GM12872 (cell line): ENCODE measurements at regions not wholly inside any gene's neighbourhood (a gene's known extent, or its start where the extent isn't known, plus 50 kb on each side); places are given as distances from the start of the nearest gene placed in this dataset.

ENCODE experiments used
- TF ChIP-seq, protein P1 (sequence below): IDR thresholded peaks from 3 replicates; pipeline ENCODE4 v1.5.1; 2011; ENCODE audit warnings: low read depth, mild to moderate bottlenecking, low read length, moderate library complexity; ENCODE audit not compliant: insufficient read depth

DNA sequence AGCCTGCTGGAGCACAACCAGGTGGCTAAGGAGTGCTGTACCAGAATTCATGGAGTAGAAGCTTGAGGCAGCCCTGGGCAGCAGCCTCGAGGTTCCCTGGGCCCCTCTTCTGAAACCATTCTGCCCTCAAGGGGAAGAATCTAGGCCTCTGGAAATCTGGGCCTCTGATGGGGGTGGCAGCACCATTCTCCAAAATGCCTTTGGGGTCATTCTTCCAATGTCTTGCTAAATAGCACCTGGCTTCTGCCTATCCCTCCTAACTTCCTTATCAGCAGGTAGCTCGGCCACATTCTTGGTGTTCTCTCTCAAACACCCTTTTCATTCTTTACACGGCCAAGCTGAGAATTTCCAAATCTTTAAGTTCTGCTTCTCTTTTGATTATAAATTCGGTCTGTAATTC, 473.6 kb downstream of the BCOR start:
- TF ChIP-seq, protein P1, sequence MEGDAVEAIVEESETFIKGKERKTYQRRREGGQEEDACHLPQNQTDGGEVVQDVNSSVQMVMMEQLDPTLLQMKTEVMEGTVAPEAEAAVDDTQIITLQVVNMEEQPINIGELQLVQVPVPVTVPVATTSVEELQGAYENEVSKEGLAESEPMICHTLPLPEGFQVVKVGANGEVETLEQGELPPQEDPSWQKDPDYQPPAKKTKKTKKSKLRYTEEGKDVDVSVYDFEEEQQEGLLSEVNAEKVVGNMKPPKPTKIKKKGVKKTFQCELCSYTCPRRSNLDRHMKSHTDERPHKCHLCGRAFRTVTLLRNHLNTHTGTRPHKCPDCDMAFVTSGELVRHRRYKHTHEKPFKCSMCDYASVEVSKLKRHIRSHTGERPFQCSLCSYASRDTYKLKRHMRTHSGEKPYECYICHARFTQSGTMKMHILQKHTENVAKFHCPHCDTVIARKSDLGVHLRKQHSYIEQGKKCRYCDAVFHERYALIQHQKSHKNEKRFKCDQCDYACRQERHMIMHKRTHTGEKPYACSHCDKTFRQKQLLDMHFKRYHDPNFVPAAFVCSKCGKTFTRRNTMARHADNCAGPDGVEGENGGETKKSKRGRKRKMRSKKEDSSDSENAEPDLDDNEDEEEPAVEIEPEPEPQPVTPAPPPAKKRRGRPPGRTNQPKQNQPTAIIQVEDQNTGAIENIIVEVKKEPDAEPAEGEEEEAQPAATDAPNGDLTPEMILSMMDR, result no peak

DNA sequence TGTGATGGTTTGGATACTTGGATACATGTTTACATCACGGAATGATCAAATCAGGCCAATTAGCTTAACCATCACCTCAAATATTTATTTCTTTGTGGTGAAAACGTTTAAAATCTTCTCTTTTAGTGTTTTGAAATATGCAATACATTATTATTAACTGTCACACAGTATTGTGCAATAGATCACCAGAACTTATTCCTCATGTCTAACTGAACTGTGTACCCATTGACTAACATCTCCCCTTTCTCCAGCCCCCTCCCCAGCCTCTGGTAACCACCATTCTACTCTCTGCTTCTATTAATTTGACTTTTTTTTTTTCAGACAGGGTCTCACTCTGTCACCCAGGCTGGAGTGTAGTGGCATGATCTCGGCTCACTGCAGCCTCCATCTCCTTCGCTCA, 471.9 kb downstream of the BCOR start:
- TF ChIP-seq, protein P1, result no peak

DNA sequence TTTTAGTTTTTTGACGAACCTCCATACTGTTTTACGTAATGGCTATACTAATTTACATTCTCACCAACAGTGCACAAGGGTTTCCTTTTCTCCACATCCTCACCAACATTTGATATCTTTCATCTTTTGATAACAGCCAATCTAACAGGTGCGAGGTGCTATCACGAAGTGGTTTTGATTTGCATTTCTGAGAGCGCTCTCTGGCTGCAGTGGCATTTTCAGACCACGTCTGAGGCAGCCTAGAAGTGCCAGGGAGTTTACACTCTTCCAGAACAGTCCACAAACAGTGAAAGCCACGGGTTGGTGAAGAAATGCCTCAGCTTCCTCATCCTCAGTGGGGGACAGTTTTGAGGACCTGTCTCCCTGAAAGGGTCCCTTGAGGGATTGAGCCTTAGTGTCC, 471.0 kb downstream of the BCOR start:
- TF ChIP-seq, protein P1, result no peak

DNA sequence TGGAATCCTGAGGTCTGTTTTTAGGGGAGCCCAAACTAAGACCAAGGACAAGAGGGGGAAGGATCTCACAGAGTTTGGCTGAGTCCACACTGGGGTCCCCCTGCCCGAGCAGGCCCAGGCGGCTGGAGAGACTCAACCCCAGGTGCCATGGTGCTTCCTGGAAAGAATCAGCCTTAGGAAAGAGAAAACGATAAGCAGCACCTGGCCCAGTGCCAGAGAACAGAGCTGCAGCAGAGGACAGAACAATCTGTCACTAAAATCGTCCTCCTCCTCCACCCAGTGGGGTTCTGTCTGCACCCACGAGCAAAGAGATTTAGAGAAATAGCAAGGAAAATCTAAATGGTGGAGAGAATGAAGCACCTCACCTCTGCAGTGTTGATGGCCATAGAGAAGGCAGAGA, 470.5 kb downstream of the BCOR start:
- TF ChIP-seq, protein P1, result no peak

DNA sequence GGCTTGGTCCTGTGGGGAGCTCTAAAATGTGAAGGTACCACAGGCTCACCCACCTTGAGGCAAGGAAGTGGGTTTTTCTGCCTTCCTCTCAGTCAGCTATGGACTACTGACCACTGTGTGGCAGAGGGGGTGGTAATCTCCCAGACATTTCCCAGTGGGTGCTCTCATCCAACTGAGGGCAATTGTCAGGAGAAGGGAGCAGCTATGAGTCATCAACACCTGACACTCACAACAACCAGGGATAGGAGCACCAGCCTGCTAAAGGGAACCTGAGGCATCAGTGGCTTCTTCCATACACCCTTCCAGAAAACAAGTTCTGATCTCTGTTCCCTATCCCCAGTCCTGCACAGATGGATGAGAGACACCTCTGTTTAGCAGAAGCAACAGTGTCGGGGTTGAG, 468.8 kb downstream of the BCOR start:
- TF ChIP-seq, protein P1, result no peak

DNA sequence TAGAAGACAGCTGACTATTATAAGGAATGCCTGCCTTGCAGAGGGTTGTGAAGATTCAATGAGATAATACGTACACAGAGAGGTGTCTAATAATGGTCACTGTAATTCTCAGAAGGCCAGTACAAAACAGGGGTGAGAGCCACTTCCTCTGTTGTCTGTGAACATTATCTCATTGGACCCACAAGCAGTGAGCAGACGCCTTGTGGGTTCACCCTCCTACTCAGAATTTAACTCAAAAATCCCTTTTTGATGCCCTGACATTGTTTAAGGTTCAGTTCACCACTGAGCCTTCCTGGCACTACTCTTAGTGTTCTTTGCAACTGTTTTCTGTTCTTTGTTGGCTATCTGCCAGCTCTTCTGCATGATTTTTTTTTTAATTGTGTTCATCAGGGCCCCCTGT, 467.4 kb downstream of the BCOR start:
- TF ChIP-seq, protein P1, result no peak

DNA sequence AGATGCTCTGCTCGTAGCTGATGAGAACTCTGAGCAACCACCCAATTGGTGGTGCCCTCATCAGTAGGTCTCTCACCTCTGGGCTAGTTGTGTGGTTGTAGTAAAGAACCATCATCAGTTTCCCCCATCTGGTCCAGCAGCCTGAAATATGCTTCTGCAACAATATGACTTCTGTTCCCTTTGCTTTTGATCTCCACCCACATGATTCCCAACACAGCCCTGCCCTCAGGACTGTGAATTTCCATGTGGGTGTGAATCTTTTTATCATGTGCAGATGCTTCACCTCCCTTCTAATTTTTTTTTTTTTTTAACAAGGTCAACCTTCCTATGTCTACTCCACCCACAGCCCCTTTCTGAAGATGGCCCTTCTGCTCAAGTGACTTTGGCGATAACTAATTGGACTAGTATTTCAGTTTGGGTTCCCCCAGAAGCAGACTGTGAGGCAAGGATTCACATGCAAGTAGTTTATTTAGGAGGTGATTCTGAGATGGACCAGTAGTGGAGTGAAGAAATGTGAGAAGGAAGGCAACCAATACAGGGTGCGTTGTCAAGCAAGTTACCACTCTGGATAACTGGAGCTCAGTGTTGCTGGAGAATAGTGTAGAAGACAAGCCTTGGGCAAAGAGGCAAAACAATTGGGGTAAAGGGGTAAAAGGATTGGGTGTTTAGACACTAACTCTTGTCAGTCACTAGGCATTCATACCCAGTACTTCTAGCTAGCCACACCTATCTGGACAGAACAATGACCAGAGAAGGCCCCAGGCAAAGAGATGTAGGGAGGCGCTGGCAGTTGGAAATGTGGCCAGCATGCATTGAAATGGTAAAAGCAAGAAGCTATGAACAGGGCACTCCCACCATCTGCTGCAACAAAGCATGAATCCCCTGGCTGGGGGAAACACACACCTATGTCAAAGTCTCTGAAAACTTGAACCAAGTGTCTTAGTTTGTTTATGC, 466.2 kb downstream of the BCOR start:
- TF ChIP-seq, protein P1, result no peak
